HCEC 1CT (cell line): ENCODE measurements at regions not wholly inside any gene's neighbourhood (a gene's known extent, or its start where the extent isn't known, plus 50 kb on each side); places are given as distances from the start of the nearest gene placed in this dataset.
"Not testable (repeated sequence)": the region's sequence is repeated elsewhere in the genome, so short reads cannot be mapped to it uniquely, and the experiment has no call there.

ENCODE experiments used
- DNase-seq: peaks from one replicate; pipeline ENCODE4 v3.0.0-alpha.2; 2017

GRCh38 chr15:96472681-96473080, 142.2 kb downstream of the NR2F2 start:
- DNase-seq, result no peak

GRCh38 chr15:96473556-96473955, 143.1 kb downstream of the NR2F2 start:
- DNase-seq, result no peak

- DNase-seq, result no peak
Observed at GRCh38 chr15:96474231-96474664, 143.7 kb downstream of the NR2F2 start.

- DNase-seq, result no peak
Observed at GRCh38 chr15:96477227-96477626, 146.7 kb downstream of the NR2F2 start.

GRCh38 chr15:96484412-96484811, 153.9 kb downstream of the NR2F2 start:
- DNase-seq, result not testable (repeated sequence)

- DNase-seq, result no peak
Observed at GRCh38 chr15:96484830-96485229, 154.3 kb downstream of the NR2F2 start.

- DNase-seq, result no peak
Observed at GRCh38 chr15:96487245-96487644, 156.7 kb downstream of the NR2F2 start.

- DNase-seq, result not testable (repeated sequence)
Observed at GRCh38 chr15:96491066-96491699, 160.7 kb downstream of the NR2F2 start.

GRCh38 chr15:96491700-96492644, 161.5 kb downstream of the NR2F2 start:
- DNase-seq, result not testable (repeated sequence)

- DNase-seq, result no peak
Observed at GRCh38 chr15:96494505-96494904, 164.0 kb downstream of the NR2F2 start.

- DNase-seq, result no peak
Observed at GRCh38 chr15:96495386-96495785, 164.9 kb downstream of the NR2F2 start.

- DNase-seq, result no peak
Observed at GRCh38 chr15:96497951-96498350, 167.5 kb downstream of the NR2F2 start.

GRCh38 chr15:96500508-96500907, 170.0 kb downstream of the NR2F2 start:
- no peak for DNase-seq

- no peak for DNase-seq
Observed at GRCh38 chr15:96501362-96501761, 170.9 kb downstream of the NR2F2 start.

- DNase-seq, result no peak
Observed at GRCh38 chr15:96502196-96502595, 171.7 kb downstream of the NR2F2 start.

- DNase-seq, result no peak
Observed at GRCh38 chr15:96503276-96503675, 172.8 kb downstream of the NR2F2 start.

GRCh38 chr15:96504371-96504770, 173.9 kb downstream of the NR2F2 start:
- no peak for DNase-seq

- no peak for DNase-seq
Observed at GRCh38 chr15:96505014-96505413, 174.5 kb downstream of the NR2F2 start.

GRCh38 chr15:96514607-96515285, 184.2 kb downstream of the NR2F2 start:
- DNase-seq, result no peak

GRCh38 chr15:96515371-96515770, 184.9 kb downstream of the NR2F2 start:
- DNase-seq, result no peak

GRCh38 chr15:96521386-96521785, 190.9 kb downstream of the NR2F2 start:
- DNase-seq, result no peak

GRCh38 chr15:96524676-96525417, 194.3 kb downstream of the NR2F2 start:
- DNase-seq, result no peak

- DNase-seq, result no peak
Observed at GRCh38 chr15:96535148-96535547, 204.6 kb downstream of the NR2F2 start.
